Immature natural killer cell (primary cell): ENCODE measurements at regions not wholly inside any gene's neighbourhood (a gene's known extent, or its start where the extent isn't known, plus 50 kb on each side); places are given as distances from the start of the nearest gene placed in this dataset.
"Not testable (repeated sequence)": the region's sequence is repeated elsewhere in the genome, so short reads cannot be mapped to it uniquely, and the experiment has no call there.

Experiments used
- DNase-seq, 3 donors: peaks; one replicate each; pipeline ENCODE4 v3.0.0; 2022; ENCODE audit warnings: mixed read lengths in 1 of 3
- H3K27ac Mint-ChIP-seq, 6 donors: one replicate each; pipeline ENCODE4 v1.8.0; 2020; ENCODE audit warnings: mixed read lengths in 6 of 6, mild to moderate bottlenecking in 5 of 6, inconsistent platforms in 4 of 6, moderate library complexity in 3 of 6
- H3K27me3 Mint-ChIP-seq, 3 donors: one replicate each; pipeline ENCODE4 v1.8.0; 2020 to 2021; ENCODE audit warnings: low read depth in 3 of 3, mild to moderate bottlenecking in 3 of 3, mixed read lengths in 3 of 3, moderate library complexity in 3 of 3, inconsistent platforms in 1 of 3
- H3K36me3 Mint-ChIP-seq, 3 donors: one replicate each; pipeline ENCODE4 v1.8.0; 2020; ENCODE audit warnings: mixed read lengths in 3 of 3, inconsistent platforms in 2 of 3, mild to moderate bottlenecking in 2 of 3
- H3K4me1 Mint-ChIP-seq, 2 donors: one replicate each; pipeline ENCODE4 v1.8.0; 2020; ENCODE audit warnings: inconsistent platforms in 2 of 2, mild to moderate bottlenecking in 2 of 2, mixed read lengths in 2 of 2, moderate library complexity in 1 of 2
- H3K4me3 Mint-ChIP-seq, 5 donors: one replicate each; pipeline ENCODE4 v1.8.0; 2020; ENCODE audit warnings: mild to moderate bottlenecking in 5 of 5, mixed read lengths in 5 of 5, inconsistent platforms in 3 of 5, moderate library complexity in 3 of 5
- H3K9me3 Mint-ChIP-seq, 6 donors: one replicate each; pipeline ENCODE4 v1.8.0; 2020; ENCODE audit warnings: mild to moderate bottlenecking in 6 of 6, mixed read lengths in 6 of 6, inconsistent platforms in 4 of 6, moderate library complexity in 3 of 6

GRCh38 chr12:69157023-69157655 is 82.2 kb upstream of the CPSF6 start:
- peak overlapping the region in 2 of 6 donors; percentile 3 to 43 for H3K27ac Mint-ChIP-seq
- peak overlapping the region; percentile 19 to 78 (median 46) for H3K4me3 Mint-ChIP-seq
- peaks cover 0 to 3% (median 0%) of the 10 kb centered on the region in 3 donors for H3K36me3 Mint-ChIP-seq
- H3K27me3 Mint-ChIP-seq, result peaks cover 0 to 7% (median 2%) of the 10 kb centered on the region in 3 donors
- peaks cover 10 to 24% of the 10 kb centered on the region in 2 donors for H3K4me1 Mint-ChIP-seq
- DNase-seq, result peak; percentile 72 to 81 (median 75)
- no peaks in the 10 kb centered on the region for H3K9me3 Mint-ChIP-seq

- H3K27me3 Mint-ChIP-seq, result peaks cover 0 to 5% (median 2%) of the 10 kb centered on the region in 3 donors
- H3K4me3 Mint-ChIP-seq, result no peak overlapping the region
- peaks cover 0 to 3% (median 0%) of the 10 kb centered on the region in 3 donors for H3K36me3 Mint-ChIP-seq
- no peak overlapping the region for H3K27ac Mint-ChIP-seq
- peaks cover 4 to 11% of the 10 kb centered on the region in 2 donors for H3K4me1 Mint-ChIP-seq
- no peaks in the 10 kb centered on the region for H3K9me3 Mint-ChIP-seq
- no peak for DNase-seq
These were observed 77.5 kb upstream of the CPSF6 start for GRCh38 chr12:69161829-69162228.

GRCh38 chr12:69163681-69164362 is 75.5 kb upstream of the CPSF6 start:
- no peak overlapping the region for H3K4me3 Mint-ChIP-seq
- no peak overlapping the region for H3K27ac Mint-ChIP-seq
- DNase-seq, result no peak
- H3K9me3 Mint-ChIP-seq, result no peaks in the 10 kb centered on the region
- peaks cover 0 to 5% (median 0%) of the 10 kb centered on the region in 3 donors for H3K27me3 Mint-ChIP-seq
- peaks cover 0 to 3% (median 0%) of the 10 kb centered on the region in 3 donors for H3K36me3 Mint-ChIP-seq
- H3K4me1 Mint-ChIP-seq, result no peaks in the 10 kb centered on the region

GRCh38 chr12:69167648-69168165 is 71.7 kb upstream of the CPSF6 start:
- Mint-ChIP-seq H3K4me3 (no peak overlapping the region), H3K27me3 (peaks cover 0 to 4% (median 2%) of the 10 kb centered on the region in 3 donors), H3K27ac (no peak overlapping the region), H3K9me3 (no peaks in the 10 kb centered on the region), H3K36me3 (no peaks in the 10 kb centered on the region), H3K4me1 (no peaks in the 10 kb centered on the region)
- DNase-seq, result no peak

GRCh38 chr12:69168363-69168762 is 71.0 kb upstream of the CPSF6 start:
- no peaks in the 10 kb centered on the region for H3K4me1 Mint-ChIP-seq
- DNase-seq, result no peak
- no peaks in the 10 kb centered on the region for H3K36me3 Mint-ChIP-seq
- no peak overlapping the region for H3K4me3 Mint-ChIP-seq
- H3K9me3 Mint-ChIP-seq, result no peaks in the 10 kb centered on the region
- H3K27ac Mint-ChIP-seq, result no peak overlapping the region
- peaks cover 0 to 4% (median 2%) of the 10 kb centered on the region in 3 donors for H3K27me3 Mint-ChIP-seq

GRCh38 chr12:69168828-69169227 is 70.5 kb upstream of the CPSF6 start:
- no peak for DNase-seq
- Mint-ChIP-seq H3K27me3 (peaks cover 0 to 4% (median 2%) of the 10 kb centered on the region in 3 donors), H3K27ac (no peak overlapping the region), H3K9me3 (no peaks in the 10 kb centered on the region), H3K4me3 (no peak overlapping the region), H3K4me1 (no peaks in the 10 kb centered on the region), H3K36me3 (no peaks in the 10 kb centered on the region)

GRCh38 chr12:69170293-69170692 is 69.1 kb upstream of the CPSF6 start:
- H3K4me1 Mint-ChIP-seq, result no peaks in the 10 kb centered on the region
- no peak overlapping the region for H3K4me3 Mint-ChIP-seq
- H3K27ac Mint-ChIP-seq, result no peak overlapping the region
- no peaks in the 10 kb centered on the region for H3K9me3 Mint-ChIP-seq
- H3K27me3 Mint-ChIP-seq, result peaks cover 0 to 5% (median 2%) of the 10 kb centered on the region in 3 donors
- H3K36me3 Mint-ChIP-seq, result no peaks in the 10 kb centered on the region
- DNase-seq, result no peak

- Mint-ChIP-seq H3K9me3 (peaks cover 0 to 2% (median 0%) of the 10 kb centered on the region in 6 donors), H3K36me3 (no peaks in the 10 kb centered on the region), H3K27ac (no peak overlapping the region), H3K27me3 (peaks cover 0 to 5% (median 2%) of the 10 kb centered on the region in 3 donors), H3K4me1 (no peaks in the 10 kb centered on the region), H3K4me3 (no peak overlapping the region)
- DNase-seq, result no peak
These were observed 67.5 kb upstream of the CPSF6 start for GRCh38 chr12:69171881-69172280.

GRCh38 chr12:69172491-69172890 is 66.9 kb upstream of the CPSF6 start:
- no peaks in the 10 kb centered on the region for H3K4me1 Mint-ChIP-seq
- H3K4me3 Mint-ChIP-seq, result no peak overlapping the region
- no peaks in the 10 kb centered on the region for H3K36me3 Mint-ChIP-seq
- H3K27ac Mint-ChIP-seq, result no peak overlapping the region
- H3K27me3 Mint-ChIP-seq, result peaks cover 0 to 5% (median 2%) of the 10 kb centered on the region in 3 donors
- H3K9me3 Mint-ChIP-seq, result peaks cover 0 to 2% (median 0%) of the 10 kb centered on the region in 6 donors
- DNase-seq, result no peak

GRCh38 chr12:69173368-69173767 is 66.0 kb upstream of the CPSF6 start:
- Mint-ChIP-seq H3K27ac (no peak overlapping the region), H3K4me3 (no peak overlapping the region), H3K27me3 (peaks cover 2 to 6% (median 2%) of the 10 kb centered on the region in 3 donors), H3K4me1 (no peaks in the 10 kb centered on the region), H3K36me3 (no peaks in the 10 kb centered on the region), H3K9me3 (peaks cover 0 to 2% (median 0%) of the 10 kb centered on the region in 6 donors)
- no peak for DNase-seq

GRCh38 chr12:69179786-69180185 is 59.6 kb upstream of the CPSF6 start:
- DNase-seq, result no peak
- no peaks in the 10 kb centered on the region for H3K4me1 Mint-ChIP-seq
- H3K36me3 Mint-ChIP-seq, result no peaks in the 10 kb centered on the region
- no peak overlapping the region for H3K4me3 Mint-ChIP-seq
- peaks cover 0 to 8% (median 8%) of the 10 kb centered on the region in 3 donors for H3K27me3 Mint-ChIP-seq
- peaks cover 0 to 2% (median 0%) of the 10 kb centered on the region in 6 donors for H3K9me3 Mint-ChIP-seq
- no peak overlapping the region for H3K27ac Mint-ChIP-seq

- not testable (repeated sequence) for H3K27me3 Mint-ChIP-seq, H3K36me3 Mint-ChIP-seq, H3K4me1 Mint-ChIP-seq, H3K4me3 Mint-ChIP-seq, DNase-seq, H3K27ac Mint-ChIP-seq
- peaks cover 0 to 13% (median 8%) of the 10 kb centered on the region in 6 donors for H3K9me3 Mint-ChIP-seq
These were observed 51.8 kb upstream of the CPSF6 start for GRCh38 chr12:69187572-69187971.

GRCh38 chr12:69189378-69189978 is 49.9 kb upstream of the CPSF6 start:
- H3K27ac Mint-ChIP-seq, result no peak overlapping the region
- no peak overlapping the region for H3K4me3 Mint-ChIP-seq
- peaks cover under 1 to 5% (median 4%) of the 10 kb centered on the region in 3 donors for H3K27me3 Mint-ChIP-seq
- H3K9me3 Mint-ChIP-seq, result peaks cover 0 to 13% (median 8%) of the 10 kb centered on the region in 6 donors
- H3K4me1 Mint-ChIP-seq, result no peaks in the 10 kb centered on the region
- no peak for DNase-seq
- H3K36me3 Mint-ChIP-seq, result peaks cover 0 to 5% (median 0%) of the 10 kb centered on the region in 3 donors
